Vagina (tissue), 2 donors: ENCODE measurements at regions not wholly inside any gene's neighbourhood (a gene's known extent, or its start where the extent isn't known, plus 50 kb on each side); places are given as distances from the start of the nearest gene placed in this dataset.

Source experiments
- DNase-seq, 2 donors: peaks; one replicate each; pipeline ENCODE4 v3.0.0-alpha.2; 2017; ENCODE audit errors: extremely low spot score in 2 of 2
- H3K27ac ChIP-seq: fragments of 200-600 bp; sonication (generic); one replicate; pipeline ENCODE4 v1.5.1; 2019
- H3K27me3 ChIP-seq: fragments of 200-600 bp; sonication (generic); one replicate; pipeline ENCODE4 v1.5.1; 2019
- H3K36me3 ChIP-seq, 2 donors: fragments of 200-600 bp; sonication (generic); one replicate each; pipeline ENCODE4 v1.5.1; 2017 to 2019
- H3K4me1 ChIP-seq: fragments of 200-600 bp; sonication (generic); one replicate; pipeline ENCODE4 v1.5.1; 2019
- H3K4me3 ChIP-seq, 2 donors: fragments of 200-600 bp; sonication (generic); 1 replicate in 1 of 2; 2 replicates in 1 of 2; pipeline ENCODE4 v1.5.1; 2016 to 2019
- H3K9me3 ChIP-seq: fragments of 200-600 bp; sonication (generic); one replicate; pipeline ENCODE4 v1.5.1; 2019
- POLR2A ChIP-seq, 2 donors: fragments of 450-650 bp; IDR thresholded peaks; one replicate each; pipeline ENCODE4 v1.6.1; 2017; ENCODE audit warnings: antibody characterized with exemption in 2 of 2, mild to moderate bottlenecking in 2 of 2, moderate library complexity in 2 of 2
- POLR2AphosphoS5 ChIP-seq, 2 donors: sonication (generic); formaldehyde crosslinking; IDR thresholded peaks; one replicate each; pipeline ENCODE4 v1.9.0; 2017; ENCODE audit warnings: antibody characterized with exemption in 2 of 2, mild to moderate bottlenecking in 2 of 2, low read depth in 1 of 2; ENCODE audit not compliant: insufficient read depth in 1 of 2
- intact Hi-C: fragments of 100-400 bp; cut with DNase I; formaldehyde crosslinking; loops from one replicate; pipeline ENCODE4 v1.15.1; 2023
- TF ChIP-seq, protein P1 (sequence below), 3 experiments: fragments of 450-650 bp in 2 of 3; fragments of 200-600 bp in 1 of 3; sonication (generic) in 1 of 3; IDR thresholded peaks; one replicate each; pipeline ENCODE4 v1.5.1; 2017 to 2019; ENCODE audit warnings: antibody characterized with exemption in 3 of 3, mild to moderate bottlenecking in 2 of 3, moderate library complexity in 2 of 3

DNA sequence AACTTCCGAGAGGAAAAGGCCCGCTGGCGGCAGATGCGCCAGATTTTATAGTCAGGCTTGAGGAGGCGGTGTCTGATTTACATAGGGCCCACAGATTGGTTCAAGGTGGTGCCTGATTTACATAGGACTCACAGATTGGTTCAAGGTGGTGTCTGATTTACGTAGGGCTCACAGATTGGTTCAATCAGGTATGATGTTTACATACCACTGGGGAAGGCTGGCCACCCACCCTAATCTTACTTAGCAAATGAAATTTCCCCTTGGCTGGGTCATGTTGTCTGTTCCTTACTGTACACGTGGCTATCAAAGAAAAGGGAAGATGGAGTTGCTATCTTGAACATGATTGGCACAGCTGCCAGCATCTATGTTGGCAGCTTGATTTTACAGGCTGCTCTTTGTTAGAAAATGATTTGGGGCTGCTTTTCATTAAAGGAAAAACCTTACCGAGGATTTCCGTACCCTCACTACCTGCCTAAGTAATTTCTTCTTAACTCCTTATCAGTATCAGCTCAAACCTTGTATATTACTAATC is 96.3 kb downstream of the SETD4 start:
- no peak for DNase-seq
- H3K27ac ChIP-seq = no peak overlapping the region
- H3K36me3 ChIP-seq = no peaks in the 10 kb centered on the region
- H3K27me3 ChIP-seq = no peaks in the 10 kb centered on the region
- no peaks in the 10 kb centered on the region for H3K9me3 ChIP-seq
- H3K4me3 ChIP-seq = no peak overlapping the region
- H3K4me1 ChIP-seq = no peaks in the 10 kb centered on the region
- no peak for TF ChIP-seq POLR2AphosphoS5 (IDR thresholded peaks at IDR 0.05; ENCODE audit: insufficient read depth in 1 of 2, low read depth in 1 of 2)
- no peak for TF ChIP-seq POLR2A (IDR thresholded peaks at IDR 0.05)
- TF ChIP-seq, protein P1, sequence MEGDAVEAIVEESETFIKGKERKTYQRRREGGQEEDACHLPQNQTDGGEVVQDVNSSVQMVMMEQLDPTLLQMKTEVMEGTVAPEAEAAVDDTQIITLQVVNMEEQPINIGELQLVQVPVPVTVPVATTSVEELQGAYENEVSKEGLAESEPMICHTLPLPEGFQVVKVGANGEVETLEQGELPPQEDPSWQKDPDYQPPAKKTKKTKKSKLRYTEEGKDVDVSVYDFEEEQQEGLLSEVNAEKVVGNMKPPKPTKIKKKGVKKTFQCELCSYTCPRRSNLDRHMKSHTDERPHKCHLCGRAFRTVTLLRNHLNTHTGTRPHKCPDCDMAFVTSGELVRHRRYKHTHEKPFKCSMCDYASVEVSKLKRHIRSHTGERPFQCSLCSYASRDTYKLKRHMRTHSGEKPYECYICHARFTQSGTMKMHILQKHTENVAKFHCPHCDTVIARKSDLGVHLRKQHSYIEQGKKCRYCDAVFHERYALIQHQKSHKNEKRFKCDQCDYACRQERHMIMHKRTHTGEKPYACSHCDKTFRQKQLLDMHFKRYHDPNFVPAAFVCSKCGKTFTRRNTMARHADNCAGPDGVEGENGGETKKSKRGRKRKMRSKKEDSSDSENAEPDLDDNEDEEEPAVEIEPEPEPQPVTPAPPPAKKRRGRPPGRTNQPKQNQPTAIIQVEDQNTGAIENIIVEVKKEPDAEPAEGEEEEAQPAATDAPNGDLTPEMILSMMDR (IDR thresholded peaks at IDR 0.05) = no peak
- intact Hi-C loops = no loop called here

GRCh38 chr21:35962917-35963316 is 97.4 kb downstream of the SETD4 start:
- no peak for DNase-seq
- Histone ChIP-seq H3K9me3 (no peaks in the 10 kb centered on the region), H3K4me1 (no peaks in the 10 kb centered on the region), H3K27ac (no peak overlapping the region), H3K27me3 (no peaks in the 10 kb centered on the region), H3K4me3 (no peak overlapping the region), H3K36me3 (no peaks in the 10 kb centered on the region)
- intact Hi-C loops = no loop called here
- no peak for TF ChIP-seq POLR2AphosphoS5 (IDR thresholded peaks at IDR 0.05; ENCODE audit: insufficient read depth in 1 of 2, low read depth in 1 of 2)
- TF ChIP-seq POLR2A (IDR thresholded peaks at IDR 0.05) = no peak
- TF ChIP-seq, protein P1 (IDR thresholded peaks at IDR 0.05) = no peak

GRCh38 chr21:35954066-35954465 is 106.3 kb downstream of the SETD4 start:
- no peak for TF ChIP-seq POLR2A (IDR thresholded peaks at IDR 0.05)
- TF ChIP-seq, protein P1 (IDR thresholded peaks at IDR 0.05) = no peak
- TF ChIP-seq POLR2AphosphoS5 (IDR thresholded peaks at IDR 0.05; ENCODE audit: insufficient read depth in 1 of 2, low read depth in 1 of 2) = no peak
- intact Hi-C loops = no loop called here
- no peaks in the 10 kb centered on the region for H3K4me1 ChIP-seq
- H3K27me3 ChIP-seq = no peaks in the 10 kb centered on the region
- DNase-seq = no peak
- no peak overlapping the region for H3K27ac ChIP-seq
- no peaks in the 10 kb centered on the region for H3K36me3 ChIP-seq
- H3K9me3 ChIP-seq = no peaks in the 10 kb centered on the region
- no peak overlapping the region for H3K4me3 ChIP-seq

GRCh38 chr21:35953597-35953996 is 106.7 kb downstream of the SETD4 start:
- no peak overlapping the region for H3K27ac ChIP-seq
- TF ChIP-seq, protein P1 (IDR thresholded peaks at IDR 0.05) = no peak
- no peak for TF ChIP-seq POLR2AphosphoS5 (IDR thresholded peaks at IDR 0.05; ENCODE audit: insufficient read depth in 1 of 2, low read depth in 1 of 2)

GRCh38 chr21:35952651-35953340 is 107.5 kb downstream of the SETD4 start:
- Histone ChIP-seq H3K36me3 (no peaks in the 10 kb centered on the region), H3K4me1 (no peaks in the 10 kb centered on the region), H3K9me3 (no peaks in the 10 kb centered on the region), H3K27ac (no peak overlapping the region), H3K4me3 (no peak overlapping the region), H3K27me3 (no peaks in the 10 kb centered on the region)
- intact Hi-C loops = no loop called here
- TF ChIP-seq POLR2A (IDR thresholded peaks at IDR 0.05) = no peak
- TF ChIP-seq POLR2AphosphoS5 (IDR thresholded peaks at IDR 0.05; ENCODE audit: insufficient read depth in 1 of 2, low read depth in 1 of 2) = no peak
- TF ChIP-seq, protein P1 (IDR thresholded peaks at IDR 0.05) = no peak
- DNase-seq = no peak

More at GRCh38 chr21:35953597-35953996, 106.7 kb downstream of the SETD4 start:
- intact Hi-C loops = no loop called here
- no peak for DNase-seq
- no peaks in the 10 kb centered on the region for H3K27me3 ChIP-seq
- no peaks in the 10 kb centered on the region for H3K4me1 ChIP-seq
- no peaks in the 10 kb centered on the region for H3K36me3 ChIP-seq
- no peak overlapping the region for H3K4me3 ChIP-seq
- H3K9me3 ChIP-seq = no peaks in the 10 kb centered on the region
